GM11168 (cell line): ENCODE measurements at regions not wholly inside any gene's neighbourhood (a gene's known extent, or its start where the extent isn't known, plus 50 kb on each side); places are given as distances from the start of the nearest gene placed in this dataset.
"Not testable (repeated sequence)": the region's sequence is repeated elsewhere in the genome, so short reads cannot be mapped to it uniquely, and the experiment has no call there.

Experiments used
- in situ Hi-C: fragments of 300-500 bp; cut with MboI; formaldehyde crosslinking; loops from one replicate; pipeline ENCODE4 v1.12.0; 2022; ENCODE audit warnings: low sequenced_read_pairs; ENCODE audit not compliant: unreplicated experiment

DNA sequence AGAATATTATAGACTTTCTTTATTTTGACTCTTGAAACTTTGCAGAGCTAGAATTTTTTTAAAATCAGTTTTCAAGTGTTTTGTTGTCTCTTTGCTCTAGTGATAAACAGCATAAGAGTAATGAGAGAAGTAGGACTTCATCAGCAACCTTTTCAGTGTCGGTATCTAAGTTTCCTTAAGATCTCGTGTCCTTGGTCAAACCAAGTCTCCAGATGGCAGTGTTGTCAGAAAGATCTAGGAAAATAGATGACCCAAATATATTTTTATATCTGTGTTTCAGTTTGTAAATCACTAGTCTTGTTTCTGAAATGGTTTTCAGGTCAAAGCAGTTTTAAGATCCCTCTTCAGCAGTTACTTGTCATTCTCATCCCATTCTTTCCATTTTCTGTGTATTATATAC, 438.3 kb downstream of the RAPGEF2 start:
- in situ Hi-C loops: no loop called here

DNA sequence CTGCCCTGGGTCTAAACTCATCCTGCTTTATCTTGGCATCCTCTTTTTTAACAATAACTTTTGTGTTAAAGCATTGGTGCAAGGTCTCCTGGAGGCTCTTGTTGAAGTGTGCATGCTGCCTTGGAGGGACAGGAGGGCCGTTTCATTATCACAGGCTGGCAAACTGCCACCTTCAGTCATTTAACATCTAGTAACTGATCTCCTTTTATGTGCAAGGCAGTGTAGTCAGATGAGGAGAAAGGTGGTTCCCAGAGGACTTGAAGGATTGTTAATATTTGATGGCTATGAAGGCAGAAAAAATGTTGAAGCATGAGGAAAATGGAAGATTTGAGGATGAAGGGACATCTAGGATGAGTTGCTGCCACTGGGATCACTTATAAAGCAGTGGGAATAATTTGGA, 439.4 kb downstream of the RAPGEF2 start:
- in situ Hi-C loops: no loop called here

DNA sequence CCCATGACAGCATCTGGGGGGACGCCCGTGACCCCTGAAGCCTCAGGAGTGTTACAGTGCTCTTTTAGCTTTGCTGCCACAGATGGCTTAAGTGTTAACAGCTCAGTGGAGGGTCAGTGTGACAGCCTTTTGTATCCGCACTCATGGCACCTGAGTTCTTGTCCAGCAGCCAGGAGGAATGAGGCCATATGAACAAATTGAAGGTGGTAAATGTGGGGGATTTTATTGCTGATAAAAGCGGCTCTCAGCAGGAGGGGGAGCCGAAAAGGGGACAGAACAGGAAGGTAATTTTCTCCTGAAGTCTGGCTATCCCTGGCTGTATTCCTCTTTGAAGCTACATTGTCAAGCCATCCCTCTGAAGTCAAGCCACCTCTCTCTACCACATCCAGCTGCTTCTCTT, 441.0 kb downstream of the RAPGEF2 start:
- in situ Hi-C loops: no loop called here

DNA sequence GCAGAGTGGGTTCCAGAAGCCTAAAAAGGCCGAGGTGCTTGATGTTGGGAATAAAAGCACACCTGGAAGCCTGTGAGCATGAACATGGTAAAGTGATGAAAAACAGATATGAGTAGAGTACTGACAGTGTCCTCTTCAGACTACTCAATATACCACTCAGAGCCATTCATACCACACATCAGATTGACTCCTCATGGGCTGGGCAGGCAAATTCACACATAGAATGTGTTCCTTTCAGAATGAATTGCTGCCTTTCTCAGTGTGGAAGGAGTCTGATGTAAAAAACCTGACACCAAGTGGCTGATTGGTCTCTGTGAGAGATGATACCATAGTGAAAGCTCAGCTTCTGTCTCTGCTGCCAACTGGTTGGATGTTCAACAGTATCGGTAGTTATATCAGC, 442.7 kb downstream of the RAPGEF2 start:
- in situ Hi-C loops: no loop called here

DNA sequence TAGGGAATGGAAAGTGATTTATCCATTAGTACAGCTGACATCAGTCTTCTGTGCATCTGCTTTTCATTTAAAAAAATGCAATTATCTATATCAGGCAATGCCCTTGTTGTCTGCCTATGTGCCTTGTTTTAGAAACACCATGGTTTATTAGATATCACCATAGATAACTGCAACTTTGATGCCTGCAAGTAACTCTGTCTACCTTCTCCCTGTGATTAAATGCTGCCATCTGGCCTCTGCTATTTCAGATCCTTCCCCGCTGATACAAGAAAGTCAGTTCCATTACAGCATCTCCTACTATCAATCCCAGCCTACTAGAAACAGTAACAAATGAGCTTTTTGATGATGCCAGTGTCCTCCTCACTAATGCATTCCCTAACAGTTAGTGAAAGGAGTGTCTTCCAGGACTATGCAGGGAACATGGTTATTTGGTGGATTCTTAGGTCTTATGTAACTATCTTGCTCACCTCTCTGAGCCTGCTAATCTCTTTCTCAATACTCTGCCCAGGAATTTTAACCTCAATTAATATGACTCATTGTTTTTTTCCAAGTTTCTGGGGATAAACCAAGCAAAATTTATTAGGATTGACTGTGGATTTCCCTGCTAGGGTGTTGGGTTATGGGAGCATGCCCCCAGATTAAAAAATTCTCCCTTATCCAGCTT, 444.9 kb downstream of the RAPGEF2 start:
- in situ Hi-C loops: no loop called here

DNA sequence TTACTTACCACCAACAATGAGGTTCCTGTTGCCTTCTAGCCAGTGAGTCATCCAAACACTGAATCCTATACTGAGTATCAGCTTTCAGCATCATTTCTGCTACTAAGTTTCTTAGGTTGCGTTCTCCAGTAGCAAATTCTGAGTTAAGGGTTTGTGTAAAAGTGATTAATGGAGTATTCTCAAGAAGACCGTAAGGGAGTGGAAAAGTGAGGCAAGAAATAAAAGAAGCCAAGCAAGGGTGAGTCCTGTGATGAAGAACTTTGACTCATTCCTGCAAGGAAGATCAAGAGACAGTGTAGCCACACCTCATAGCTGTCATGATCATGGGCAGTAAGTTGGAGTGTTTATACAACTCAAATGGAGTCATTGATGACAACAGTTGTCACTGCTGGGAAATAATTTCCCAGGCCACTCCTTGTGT, 446.2 kb downstream of the RAPGEF2 start:
- in situ Hi-C loops: no loop called here

DNA sequence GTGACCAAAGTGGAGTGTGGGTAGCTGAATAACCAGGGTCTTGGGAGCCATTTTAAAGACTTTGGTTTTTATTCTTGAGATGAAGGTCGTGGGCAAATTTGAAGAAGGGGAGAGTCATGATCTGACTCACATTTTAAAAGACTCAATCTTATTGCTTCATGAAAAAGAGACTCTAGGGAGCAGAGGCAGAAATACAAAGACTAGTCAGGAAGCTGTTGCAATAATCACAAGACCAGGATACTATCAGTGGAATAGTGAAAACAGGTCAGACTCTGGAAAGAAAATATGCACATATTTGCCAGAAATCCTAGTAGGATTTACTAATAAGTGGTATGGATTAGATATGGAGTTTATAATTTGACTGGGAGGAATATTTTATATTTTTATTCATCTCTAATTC, 448.4 kb downstream of the RAPGEF2 start:
- in situ Hi-C loops: no loop called here

DNA sequence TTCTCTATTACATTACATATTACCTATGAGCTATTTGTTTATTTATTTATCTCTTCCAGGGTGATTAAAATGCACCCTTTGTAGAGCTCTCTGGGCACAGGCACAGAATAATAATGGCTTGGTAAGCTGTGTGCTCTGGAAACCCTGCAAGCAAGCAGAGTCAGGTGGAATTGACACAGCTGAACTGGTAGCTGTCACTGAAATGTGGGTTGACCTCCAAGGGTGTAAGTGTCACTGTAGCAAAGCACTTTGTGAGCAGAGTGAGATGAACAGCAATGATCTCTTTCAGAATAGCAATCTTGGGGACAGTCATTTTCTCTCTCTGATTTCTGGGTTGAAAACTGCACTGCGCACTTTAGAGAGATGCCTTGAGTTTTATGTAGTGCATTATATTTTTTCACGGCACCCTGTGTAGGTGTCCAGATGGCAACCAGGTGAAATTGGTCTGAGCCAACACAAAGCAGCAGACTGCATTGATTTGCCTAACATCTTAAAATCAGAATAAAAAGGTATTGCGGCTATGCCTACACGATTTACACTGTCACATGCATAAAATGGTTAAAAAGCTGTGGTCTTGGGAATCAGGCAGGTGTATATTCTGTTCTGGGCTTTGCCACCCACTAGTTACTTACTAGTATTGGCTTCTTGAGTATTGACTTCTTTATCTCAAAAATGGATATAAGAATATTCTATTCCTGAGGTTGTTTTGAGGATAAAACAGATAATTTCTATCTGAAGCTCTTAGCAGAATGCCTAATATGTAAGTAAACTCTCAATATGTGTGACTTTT, 450.3 kb downstream of the RAPGEF2 start:
- in situ Hi-C loops: no loop called here

DNA sequence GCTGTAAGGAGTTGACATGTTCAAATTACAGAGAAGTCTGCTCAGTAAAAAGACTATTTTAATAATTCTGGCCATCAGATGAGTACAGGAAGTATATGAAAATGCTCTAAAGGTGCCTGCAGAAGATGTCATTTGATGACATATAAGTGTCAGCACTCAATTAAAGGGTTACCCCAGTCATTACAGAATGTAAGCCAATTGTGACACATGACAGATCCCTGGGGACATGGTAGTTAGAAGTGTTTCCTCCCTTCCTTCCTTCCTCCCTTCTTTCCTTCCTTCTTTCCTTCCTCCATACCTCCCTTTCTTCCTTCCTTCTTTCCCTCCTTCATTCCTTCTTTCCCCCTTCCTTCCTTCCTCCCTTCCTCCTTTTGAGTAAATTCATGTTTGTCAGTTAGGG, 453.0 kb downstream of the RAPGEF2 start:
- in situ Hi-C loops: no loop called here

DNA sequence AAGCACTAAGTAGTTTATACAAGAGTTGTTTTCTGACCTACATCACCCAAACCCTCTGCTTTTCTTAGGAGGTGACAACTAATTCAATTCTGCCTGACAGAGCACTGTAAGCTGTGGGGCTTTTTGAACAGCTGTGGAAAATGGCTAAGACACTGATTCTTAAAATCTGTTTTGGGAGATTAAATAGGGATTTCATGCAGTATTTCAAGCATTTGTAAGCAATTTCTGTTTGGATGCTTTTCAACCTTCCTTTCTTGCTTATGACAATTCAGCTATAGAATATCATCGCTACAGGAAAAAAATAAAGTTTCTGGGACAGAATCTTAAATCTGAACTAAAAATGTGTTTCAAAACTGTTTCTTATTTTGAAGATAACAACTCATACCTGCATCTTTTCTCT, 459.5 kb downstream of the RAPGEF2 start:
- in situ Hi-C loops: no loop called here

DNA sequence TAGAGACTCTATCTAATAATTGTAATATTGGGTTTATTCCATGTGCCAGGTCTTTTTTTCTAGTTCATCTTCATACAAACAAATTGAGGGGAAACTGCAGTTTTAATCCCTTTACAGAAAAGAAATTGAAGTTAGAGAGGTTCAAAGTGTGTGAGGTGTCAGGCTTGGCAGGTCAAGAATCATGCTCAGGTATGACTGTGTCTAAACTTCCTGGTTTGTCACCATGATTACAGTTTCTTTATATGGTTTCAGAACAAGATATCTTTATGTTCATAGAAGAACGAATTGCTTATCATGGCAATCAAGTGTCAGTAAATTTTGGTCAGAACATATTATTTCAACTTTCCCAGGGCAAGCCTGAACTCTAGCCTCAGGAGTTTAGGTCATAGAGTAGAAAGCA, 460.4 kb downstream of the RAPGEF2 start:
- in situ Hi-C loops: no loop called here

DNA sequence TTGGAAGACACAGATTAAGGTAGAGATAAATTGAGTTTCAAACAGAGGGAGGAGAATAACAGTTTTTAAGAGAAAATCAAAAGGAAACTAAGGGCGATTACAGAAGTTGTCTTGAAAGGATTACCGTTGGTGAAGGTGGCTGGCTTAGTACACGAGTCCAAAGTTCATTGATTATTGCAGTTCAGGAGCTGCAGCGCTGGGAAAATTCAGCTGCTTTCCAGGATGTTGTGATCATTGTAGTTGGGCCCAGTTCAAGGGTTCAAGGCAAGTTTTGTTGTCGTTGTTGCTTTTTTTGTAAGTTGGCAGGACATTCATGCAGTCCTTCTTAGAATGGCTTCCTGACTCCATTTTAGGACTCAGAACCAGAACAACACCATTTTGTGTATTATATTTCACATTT, 461.7 kb downstream of the RAPGEF2 start:
- in situ Hi-C loops: no loop called here

DNA sequence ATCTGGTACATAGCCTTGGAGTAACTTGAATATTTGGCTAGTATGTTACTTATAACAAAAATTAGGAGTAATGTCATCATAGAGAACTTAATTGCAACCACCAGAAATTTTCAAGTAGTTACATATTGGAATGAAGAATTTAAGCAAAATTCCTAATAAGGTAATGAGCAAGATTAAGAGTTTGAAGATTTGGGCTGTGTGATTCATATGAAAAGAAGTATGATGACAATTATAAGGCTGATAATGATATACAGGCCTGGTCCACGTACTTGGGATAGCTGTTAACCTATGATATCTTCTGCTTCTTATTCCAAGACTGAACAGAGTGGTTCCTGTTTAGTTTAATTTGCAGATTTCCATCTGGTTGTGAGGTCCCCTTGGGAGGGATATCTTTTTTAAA, 463.9 kb downstream of the RAPGEF2 start:
- in situ Hi-C loops: no loop called here

DNA sequence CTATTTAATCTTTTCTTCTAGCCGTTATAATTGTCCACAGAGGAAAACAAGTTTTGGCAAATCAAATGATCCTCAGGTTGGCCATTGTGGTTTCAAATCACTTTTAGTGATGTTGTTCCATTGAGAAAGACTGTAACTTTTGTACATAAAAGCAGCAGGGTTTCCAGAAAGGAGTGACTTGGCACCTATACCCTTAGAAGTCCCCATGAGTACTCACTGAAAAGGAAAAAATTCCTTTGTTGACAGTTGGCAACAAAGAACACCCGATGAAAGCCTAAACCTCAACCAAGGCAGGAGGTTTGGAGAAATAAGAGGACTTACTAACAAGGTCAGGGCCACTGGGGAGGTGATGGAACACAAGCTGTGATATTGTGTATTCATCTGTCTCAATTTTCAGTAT, 474.4 kb downstream of the RAPGEF2 start:
- in situ Hi-C loops: no loop called here

DNA sequence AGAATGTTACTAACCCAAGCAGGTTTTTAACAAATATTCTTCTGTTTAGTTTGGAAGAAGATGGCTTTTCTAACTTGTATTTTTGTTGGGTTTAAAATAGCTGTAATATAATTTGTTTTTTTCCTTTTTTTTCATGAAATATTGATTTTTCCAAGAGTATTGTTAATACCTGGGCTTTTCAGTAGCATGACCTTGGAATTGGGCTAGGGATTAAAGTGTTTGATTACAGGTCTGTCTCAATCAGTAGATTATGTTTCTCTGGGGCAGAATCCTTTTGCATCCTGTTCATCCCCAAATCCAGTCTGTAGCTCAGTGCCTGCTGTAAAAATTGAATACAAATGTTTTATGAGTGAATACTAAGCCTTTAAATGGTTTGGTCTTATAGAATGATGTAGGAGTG, 479.8 kb downstream of the RAPGEF2 start:
- in situ Hi-C loops: no loop called here

DNA sequence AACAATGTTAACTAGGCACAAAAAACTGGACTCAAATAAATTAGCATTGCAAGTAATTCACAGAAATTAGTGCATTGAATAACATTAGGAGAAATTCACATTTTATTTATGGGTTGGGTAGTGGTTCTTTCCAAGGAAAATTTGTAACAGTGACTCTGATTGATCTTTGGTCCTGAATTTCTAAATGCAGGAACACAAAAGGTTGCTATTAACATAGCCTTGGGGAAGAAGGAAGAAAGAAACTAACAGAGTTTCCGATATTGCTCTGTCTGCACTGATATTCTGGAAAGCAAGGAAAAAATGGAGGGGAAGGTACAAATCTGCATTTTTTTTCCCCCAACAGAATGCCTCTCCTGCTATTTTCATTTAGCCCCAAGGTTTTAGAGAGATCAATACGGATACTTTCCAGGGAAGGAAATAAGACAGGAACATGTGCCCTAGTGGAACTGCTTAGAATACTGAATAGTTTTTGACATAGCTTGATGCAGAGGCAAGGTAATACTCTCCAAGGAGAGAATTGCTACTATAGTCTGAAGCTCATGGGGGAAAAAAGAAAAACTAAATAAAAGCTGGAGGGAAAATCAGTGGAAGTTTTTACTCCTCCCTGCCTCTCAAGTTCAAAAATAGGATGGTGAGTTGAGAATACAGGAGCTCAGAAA, 490.1 kb downstream of the RAPGEF2 start:
- in situ Hi-C loops: no loop called here

DNA sequence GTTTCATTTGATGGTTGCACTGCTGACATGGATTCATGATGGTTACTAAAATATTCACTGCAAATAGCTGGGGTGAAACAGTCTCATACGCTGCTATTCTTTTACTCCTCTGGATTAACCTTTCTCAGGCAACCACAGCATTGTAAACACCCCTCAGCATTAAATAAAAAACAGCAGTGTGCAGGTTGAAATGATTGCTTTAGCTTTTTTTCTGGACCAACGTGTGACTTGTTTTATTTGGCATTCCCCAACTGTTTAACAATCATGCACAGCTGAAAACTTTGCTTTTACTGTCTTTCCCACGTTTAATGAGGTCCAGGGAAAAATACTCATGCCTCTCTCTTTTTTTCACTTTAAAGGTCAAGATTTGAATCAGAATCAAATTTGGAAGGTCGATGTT, 490.8 kb downstream of the RAPGEF2 start:
- in situ Hi-C loops: no loop called here

DNA sequence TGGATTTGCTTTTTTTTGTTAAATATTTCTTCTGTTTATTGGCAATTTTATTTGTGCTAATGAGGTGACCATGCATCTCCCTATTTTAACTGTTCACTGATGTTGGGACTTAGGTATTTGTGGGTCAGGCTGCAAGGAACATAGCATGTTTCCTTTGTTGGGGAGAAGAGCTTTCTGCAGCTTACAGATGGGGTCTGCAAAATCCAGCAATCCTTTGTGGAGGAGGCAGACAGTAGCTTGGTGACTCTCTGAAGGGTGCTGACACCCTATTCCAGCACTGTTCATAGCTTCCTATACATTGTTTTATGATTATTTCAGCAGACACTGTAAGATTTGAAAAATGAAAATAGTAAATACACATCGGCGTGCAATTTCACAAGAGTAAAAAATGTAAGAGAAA, 491.7 kb downstream of the RAPGEF2 start:
- in situ Hi-C loops: no loop called here

DNA sequence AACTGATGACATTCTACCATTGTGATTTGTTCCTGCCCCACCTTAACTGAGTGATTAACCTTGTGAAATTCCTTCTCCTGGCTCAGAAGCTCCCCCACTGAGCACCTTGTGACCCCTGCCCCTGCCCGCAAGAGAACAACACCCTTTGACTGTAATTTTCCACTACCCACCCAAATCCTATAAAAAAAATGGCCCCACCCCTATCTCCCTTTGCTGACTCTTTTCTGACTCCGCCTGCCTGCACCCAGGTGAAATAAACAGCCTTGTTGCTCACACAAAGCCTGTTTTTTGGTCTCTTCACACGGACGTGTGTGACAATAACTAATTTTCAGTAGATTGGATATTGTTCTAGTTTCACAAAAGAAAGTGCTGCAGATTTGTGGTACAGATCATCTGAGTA, 492.2 kb downstream of the RAPGEF2 start:
- in situ Hi-C loops: not testable (repeated sequence)

DNA sequence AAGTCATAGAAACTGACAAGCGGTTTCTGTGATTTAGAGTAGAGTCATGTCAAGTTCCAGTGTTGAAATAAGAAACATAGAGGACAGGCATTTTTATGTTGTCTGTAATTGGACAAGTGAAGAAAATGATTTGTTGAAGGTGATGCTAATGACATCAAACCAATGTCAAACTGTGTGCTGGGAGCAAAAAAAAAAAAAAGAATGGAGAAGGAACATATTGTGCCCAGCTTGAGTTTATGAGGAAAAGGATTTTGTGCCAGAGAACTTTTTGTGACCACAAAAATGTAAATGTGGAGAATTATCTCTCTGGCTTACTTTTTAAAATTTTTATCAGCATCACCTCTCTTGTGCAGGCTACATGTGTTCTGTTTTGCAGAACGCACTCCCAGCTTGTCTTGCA, 495.7 kb downstream of the RAPGEF2 start:
- in situ Hi-C loops: no loop called here

DNA sequence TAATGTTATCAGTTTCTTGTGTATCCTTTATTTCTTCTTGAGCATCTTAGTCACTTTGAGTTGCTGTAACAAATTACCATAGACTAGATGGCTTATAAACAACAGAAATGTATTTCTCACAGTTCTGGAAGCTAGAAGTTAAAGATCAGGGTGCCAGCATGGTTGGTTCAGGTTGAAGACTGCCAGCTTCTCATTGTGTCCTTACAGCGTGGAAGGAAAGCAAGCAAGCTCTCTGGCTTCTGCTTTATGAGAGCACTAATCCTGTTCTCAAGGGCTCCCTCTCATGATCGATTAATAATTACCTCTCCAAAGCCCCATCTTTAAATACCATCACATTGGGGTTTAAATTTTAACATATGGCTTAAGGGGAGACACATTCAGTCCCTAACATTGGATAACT, 497.2 kb downstream of the RAPGEF2 start:
- in situ Hi-C loops: no loop called here

DNA sequence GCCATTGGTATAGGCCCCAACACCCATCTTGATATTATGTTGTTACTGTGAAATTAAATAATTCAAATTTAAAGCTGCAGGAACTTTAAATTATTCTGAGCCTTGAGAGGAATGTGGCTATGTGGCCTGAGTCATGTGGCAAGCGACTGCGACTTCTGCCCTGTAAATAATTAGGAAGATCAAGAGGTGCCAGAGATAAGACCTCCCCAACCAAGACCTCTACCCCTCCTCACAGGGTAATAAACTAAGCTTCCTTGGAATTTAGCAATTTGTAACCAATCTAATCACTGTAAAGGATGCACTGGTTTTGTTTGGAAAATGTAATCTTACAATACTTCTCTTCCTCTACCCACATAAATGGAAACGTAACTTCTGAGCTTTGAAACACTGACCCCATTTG, 501.9 kb downstream of the RAPGEF2 start:
- in situ Hi-C loops: no loop called here
